Endothelial cell of umbilical vein (primary cell): ENCODE measurements at regions not wholly inside any gene's neighbourhood (a gene's known extent, or its start where the extent isn't known, plus 50 kb on each side); places are given as distances from the start of the nearest gene placed in this dataset.

Experiments
- CTCF ChIP-seq, 2 donors: IDR thresholded peaks; 1 replicate in 1 of 2; 2 replicates in 1 of 2; pipeline ENCODE4 v1.5.1; 2011; ENCODE audit warnings: low read length in 2 of 2, mild to moderate bottlenecking in 2 of 2, moderate library complexity in 2 of 2, control low read depth in 1 of 2, inconsistent platforms in 1 of 2, low read depth in 1 of 2; ENCODE audit not compliant: insufficient read depth in 1 of 2; ENCODE audit errors: extremely low read depth in 1 of 2
- GATA2 ChIP-seq: IDR thresholded peaks from 2 replicates; pipeline ENCODE4 v1.7.0; 2011; ENCODE audit warnings: low read depth, mild to moderate bottlenecking, moderate library complexity, mixed read lengths, low read length; ENCODE audit not compliant: insufficient read length, insufficient read depth
- POLR2A ChIP-seq: IDR thresholded peaks from 2 replicates; pipeline ENCODE4 v1.6.1; 2012; ENCODE audit warnings: low read depth, mild to moderate bottlenecking, control low read depth, low read length

GRCh38 chr2:15700599-15701340 lies 109.1 kb downstream of the DDX1 start:
- TF ChIP-seq POLR2A (no peak), CTCF (IDR thresholded peaks at IDR 0.05; ENCODE audit: extremely low read depth in 1 of 2, insufficient read depth in 1 of 2, low read depth in 1 of 2, low read length in 2 of 2) (no peak), GATA2 (no peak)
